Fibroblast of pulmonary artery (primary cell): ENCODE measurements at regions not wholly inside any gene's neighbourhood (a gene's known extent, or its start where the extent isn't known, plus 50 kb on each side); places are given as distances from the start of the nearest gene placed in this dataset.

Source experiments
- DNase-seq: peaks from one replicate; pipeline ENCODE4 v3.0.0-alpha.2; 2010; ENCODE audit warnings: low read depth
- H3K4me3 ChIP-seq: replicated peaks from 2 replicates; pipeline ENCODE4 v1.5.1; 2011; ENCODE audit warnings: low read depth, mild to moderate bottlenecking, control low read depth, low read length, moderate library complexity
- TF ChIP-seq, protein P1 (sequence below): IDR thresholded peaks from 2 replicates; pipeline ENCODE4 v1.5.1; 2011; ENCODE audit warnings: mild to moderate bottlenecking, control low read depth, low read length, inconsistent platforms; ENCODE audit errors: missing control alignments

DNA sequence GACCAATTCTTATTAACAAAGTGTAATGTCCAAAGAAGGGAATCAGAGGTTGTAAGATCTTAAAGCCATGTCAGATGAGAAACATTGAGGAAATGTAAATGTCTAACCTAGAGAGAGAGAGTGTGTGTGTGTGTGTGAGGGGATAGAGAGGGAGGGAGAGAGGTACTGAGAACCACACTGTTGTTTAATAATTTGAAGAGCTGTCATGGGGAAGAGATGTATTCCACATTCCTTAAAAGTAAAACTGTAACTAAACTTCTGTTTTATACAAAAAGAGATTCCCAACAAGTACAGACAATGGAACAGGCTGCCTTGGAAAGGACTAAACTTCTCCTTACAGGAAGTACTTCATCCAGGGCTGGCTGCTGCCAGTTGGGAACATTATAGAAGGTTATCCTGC lies 68.9 kb upstream of the BOC start:
- H3K4me3 ChIP-seq, result no peak overlapping the region
- TF ChIP-seq, protein P1, sequence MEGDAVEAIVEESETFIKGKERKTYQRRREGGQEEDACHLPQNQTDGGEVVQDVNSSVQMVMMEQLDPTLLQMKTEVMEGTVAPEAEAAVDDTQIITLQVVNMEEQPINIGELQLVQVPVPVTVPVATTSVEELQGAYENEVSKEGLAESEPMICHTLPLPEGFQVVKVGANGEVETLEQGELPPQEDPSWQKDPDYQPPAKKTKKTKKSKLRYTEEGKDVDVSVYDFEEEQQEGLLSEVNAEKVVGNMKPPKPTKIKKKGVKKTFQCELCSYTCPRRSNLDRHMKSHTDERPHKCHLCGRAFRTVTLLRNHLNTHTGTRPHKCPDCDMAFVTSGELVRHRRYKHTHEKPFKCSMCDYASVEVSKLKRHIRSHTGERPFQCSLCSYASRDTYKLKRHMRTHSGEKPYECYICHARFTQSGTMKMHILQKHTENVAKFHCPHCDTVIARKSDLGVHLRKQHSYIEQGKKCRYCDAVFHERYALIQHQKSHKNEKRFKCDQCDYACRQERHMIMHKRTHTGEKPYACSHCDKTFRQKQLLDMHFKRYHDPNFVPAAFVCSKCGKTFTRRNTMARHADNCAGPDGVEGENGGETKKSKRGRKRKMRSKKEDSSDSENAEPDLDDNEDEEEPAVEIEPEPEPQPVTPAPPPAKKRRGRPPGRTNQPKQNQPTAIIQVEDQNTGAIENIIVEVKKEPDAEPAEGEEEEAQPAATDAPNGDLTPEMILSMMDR, result no peak
- no peak for DNase-seq

DNA sequence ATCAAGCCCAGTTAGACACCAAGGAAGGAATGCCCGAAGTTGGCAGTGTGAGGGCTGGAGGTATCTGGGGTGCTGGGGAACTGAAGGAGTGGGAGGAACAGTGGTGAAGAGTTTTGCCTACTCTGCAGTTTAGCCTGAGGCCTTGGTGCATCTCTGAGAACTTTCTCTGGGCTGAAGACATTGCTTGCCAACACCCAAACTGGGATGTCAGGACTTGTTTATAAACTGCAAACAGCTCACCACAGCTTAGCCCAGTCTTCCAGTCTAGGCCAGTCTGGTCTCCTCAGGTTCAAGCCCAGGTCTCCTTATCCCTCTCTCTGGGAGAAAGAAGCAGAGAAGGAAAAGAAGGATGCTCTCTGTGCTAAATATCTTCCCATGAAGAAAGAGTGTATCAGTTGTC lies 68.0 kb upstream of the BOC start:
- TF ChIP-seq, protein P1, result no peak
- DNase-seq, result no peak

DNA sequence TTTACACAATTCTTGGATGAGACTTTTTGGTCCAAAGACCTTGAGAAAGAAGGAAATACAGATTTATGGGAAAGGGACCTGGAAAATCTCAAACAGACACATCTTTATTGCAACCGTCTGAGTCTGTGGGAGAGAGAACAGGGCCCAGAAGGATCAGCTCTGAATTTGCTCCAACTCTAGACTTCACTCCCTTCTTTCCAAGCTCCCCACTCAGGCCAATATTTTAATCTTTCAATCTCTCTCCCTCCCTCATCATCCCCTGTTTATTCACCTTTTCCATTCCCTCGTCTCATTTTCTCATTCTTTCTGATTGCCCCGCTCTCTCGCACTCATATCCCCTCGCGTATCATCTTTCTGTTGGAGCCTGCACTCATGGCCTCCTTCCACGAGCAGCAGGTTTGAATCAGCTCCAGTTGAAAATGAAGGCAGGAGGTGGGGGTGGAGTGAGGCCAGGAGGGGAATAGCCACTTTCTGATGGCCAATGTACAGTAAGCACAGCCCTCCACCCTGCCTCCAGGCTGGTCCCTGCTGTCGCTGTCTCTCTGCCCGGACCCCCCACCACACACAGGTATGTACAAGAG lies 63.6 kb upstream of the BOC start:
- TF ChIP-seq, protein P1, result no peak

More for the DNA sequence above, 68.0 kb upstream of the BOC start:
- no peak overlapping the region for H3K4me3 ChIP-seq

DNA sequence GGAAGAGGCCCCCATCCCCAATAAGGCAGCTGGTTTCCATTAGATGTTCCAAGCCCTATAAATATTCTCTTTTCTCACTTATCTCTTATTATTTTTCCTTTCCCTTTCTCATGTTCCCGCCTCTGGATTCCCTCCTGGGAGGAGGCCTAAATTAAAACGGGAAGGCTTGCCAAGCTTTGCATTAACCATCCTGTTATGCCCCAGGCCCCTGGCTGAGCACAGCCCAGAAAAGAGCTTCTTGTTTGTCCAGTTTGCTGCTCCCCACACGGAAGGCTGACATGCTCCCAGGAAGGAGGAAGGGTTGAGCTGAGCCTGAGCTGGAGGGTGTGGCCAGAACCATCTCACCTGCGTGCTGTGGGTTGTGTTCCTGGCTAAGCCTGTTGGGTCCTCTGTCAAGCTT lies 63.1 kb upstream of the BOC start:
- DNase-seq, result no peak
- TF ChIP-seq, protein P1, result no peak
- no peak overlapping the region for H3K4me3 ChIP-seq

More for the DNA sequence above, 63.6 kb upstream of the BOC start:
- no peak for DNase-seq
- H3K4me3 ChIP-seq, result no peak overlapping the region

DNA sequence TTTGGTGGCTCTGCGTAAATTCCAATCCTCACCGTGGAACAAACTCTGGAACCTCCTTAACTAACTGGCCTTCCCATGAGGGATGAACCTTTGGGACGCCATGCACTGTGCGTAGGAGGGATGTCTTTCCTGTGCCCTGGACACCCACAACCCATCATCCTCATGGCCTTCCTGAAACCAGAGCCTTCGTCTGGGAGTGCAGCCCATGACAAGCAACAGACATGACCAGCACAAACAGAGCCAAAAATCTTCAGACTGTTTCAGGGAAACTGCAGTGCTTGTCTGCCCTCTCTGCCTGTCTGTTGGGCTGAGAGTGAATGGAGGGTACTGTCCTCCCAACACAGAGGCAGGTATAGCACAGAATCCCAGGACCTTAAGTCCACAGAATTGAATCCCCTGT lies 61.1 kb upstream of the BOC start:
- no peak for DNase-seq
- TF ChIP-seq, protein P1, result no peak

GRCh38 chr3:113151461-113152031 lies 59.8 kb upstream of the BOC start:
- DNase-seq, result peak; percentile 32
- TF ChIP-seq, protein P1, result no peak
- no peak overlapping the region for H3K4me3 ChIP-seq

More for the DNA sequence above, 61.1 kb upstream of the BOC start:
- H3K4me3 ChIP-seq, result no peak overlapping the region

- TF ChIP-seq, protein P1, result no peak
- H3K4me3 ChIP-seq, result no peak overlapping the region
- DNase-seq, result no peak
Observed at GRCh38 chr3:113152849-113153248, 58.5 kb upstream of the BOC start.
